ENCODE measurements at regions not wholly inside any gene's neighbourhood (a gene's known extent, or its start where the extent isn't known, plus 50 kb on each side); places are given as distances from the start of the nearest gene placed in this dataset.
"Not testable (repeated sequence)": the region's sequence is repeated elsewhere in the genome, so short reads cannot be mapped to it uniquely, and the experiment has no call there.

DNA sequence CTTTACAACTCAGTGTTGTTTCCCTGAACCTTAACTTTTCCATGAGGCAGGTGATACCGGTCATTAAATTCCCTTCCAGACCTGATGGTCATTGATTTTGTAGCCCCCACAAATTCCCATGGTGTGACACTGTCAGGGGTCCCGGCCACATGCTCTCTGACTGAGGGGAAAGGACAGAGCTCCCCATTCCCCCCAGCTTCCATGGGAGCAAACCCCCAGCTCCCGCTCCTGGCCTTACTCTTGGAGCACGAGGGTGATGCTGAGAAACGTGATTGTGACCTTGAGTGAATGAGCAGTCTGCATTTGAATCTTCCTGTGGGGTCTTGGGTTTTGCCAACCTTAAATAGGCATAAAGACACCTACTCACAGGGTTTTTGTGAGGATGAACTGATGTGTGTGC lies 366.8 kb downstream of the RPS6KC1 start:
- no peak for DNase-seq

- DNase-seq: no peak
Measured at GRCh38 chr1:213418268-213419071, 367.4 kb downstream of the RPS6KC1 start.

- DNase-seq: no peak
Measured at GRCh38 chr1:213419401-213420030, 368.5 kb downstream of the RPS6KC1 start.

GRCh38 chr1:213421178-213421577 lies 370.1 kb downstream of the RPS6KC1 start:
- DNase-seq: not testable (repeated sequence)

DNA sequence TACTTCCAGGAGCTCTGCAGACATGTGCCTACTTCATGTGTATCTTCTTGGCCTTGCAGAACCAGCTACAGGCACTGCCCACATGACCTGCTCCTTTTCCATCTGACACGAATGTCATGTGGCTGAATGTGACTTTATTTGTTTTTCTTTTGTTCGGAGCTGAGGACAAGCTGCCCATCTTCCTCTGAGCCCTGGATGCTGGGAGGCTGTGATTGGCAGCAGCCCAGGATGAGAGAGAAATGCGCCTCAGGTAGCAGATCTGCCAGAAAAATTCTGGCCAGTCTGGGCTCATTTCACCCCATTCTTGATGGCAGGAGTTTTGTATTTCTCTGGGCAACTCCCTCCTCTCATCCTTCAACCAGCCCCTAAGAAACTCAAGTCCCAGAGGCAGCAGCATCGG lies 372.0 kb downstream of the RPS6KC1 start:
- DNase-seq: no peak

DNA sequence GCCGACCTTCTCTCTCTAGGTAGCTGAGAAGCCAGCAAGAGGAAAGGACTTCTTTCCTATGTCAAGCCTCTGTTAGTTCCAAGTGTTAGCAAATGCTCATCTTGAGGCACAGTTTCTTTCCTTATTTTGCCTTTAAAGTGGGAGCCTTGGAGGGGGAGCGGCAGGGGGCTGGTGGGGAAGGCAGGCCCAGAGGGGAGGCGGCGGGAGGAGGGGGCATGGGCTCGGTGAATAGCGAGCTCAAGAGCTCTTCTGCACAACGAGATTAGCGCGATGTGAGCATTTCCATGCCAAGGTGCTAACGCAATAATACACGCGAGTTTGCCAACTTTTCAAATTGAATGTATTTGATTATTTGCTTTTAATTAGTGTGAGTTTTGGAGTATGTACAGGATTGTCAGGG lies 372.6 kb downstream of the RPS6KC1 start:
- peak in 1 of 3 experiments; percentile 7 for DNase-seq

DNA sequence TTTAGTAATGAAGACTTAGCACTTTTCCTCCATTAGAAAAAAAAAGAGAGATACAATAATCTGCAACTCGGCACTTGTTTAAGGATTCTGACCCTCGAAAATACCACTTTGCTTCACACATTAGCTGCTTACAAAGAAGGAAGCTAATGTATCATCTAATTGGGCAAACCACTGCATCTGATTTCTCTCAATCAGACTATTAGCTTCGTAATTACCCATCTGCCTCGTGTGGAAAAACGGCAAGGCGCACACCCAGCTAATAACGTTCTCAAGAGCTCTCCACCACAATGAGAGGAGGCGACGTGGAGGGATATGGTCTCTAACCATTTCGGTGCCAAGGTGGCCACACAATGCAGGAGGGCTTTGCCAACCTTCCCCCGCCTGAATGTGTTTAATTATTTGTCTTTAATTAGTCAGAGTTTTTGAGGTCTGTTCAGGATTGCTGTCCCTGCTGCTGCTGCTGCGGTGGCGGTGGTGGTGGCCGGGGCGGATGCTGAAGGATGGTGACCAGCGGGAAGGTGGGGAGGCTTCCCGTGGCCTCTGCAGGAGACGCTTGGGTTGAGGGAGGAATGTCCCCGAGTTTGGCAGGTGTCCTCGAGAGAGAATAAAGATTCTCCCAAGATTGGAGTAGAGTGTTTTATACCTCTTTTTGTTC lies 374.5 kb downstream of the RPS6KC1 start:
- DNase-seq: peak in 2 of 3 experiments; percentile 51 to 90

- DNase-seq: no peak
Measured at GRCh38 chr1:213429642-213430041, 378.6 kb downstream of the RPS6KC1 start.

- no peak for DNase-seq
Measured at GRCh38 chr1:213435715-213436114, 384.7 kb downstream of the RPS6KC1 start.

GRCh38 chr1:213438339-213438738 lies 387.3 kb downstream of the RPS6KC1 start:
- no peak for DNase-seq

DNA sequence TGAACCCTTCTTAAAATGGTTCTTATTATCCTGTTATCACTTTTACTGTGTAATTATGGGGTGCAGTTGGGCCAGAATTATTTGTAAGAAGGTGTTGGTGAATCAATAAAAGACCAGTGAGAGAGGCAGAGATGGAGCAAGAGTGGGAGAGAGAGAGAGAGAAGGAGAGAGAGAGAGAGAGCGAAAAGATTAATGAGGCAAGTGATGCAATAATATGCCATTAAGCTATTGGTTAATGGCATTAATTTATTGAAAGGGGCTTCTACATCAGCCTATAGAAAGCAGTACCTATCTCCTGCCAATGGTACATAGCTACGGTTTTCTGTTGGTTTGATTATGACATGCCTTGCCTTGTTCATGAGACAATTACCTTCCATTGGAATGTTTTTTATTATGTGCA lies 388.7 kb downstream of the RPS6KC1 start:
- no peak for DNase-seq

GRCh38 chr1:213440766-213441165 lies 389.7 kb downstream of the RPS6KC1 start:
- DNase-seq: no peak

DNA sequence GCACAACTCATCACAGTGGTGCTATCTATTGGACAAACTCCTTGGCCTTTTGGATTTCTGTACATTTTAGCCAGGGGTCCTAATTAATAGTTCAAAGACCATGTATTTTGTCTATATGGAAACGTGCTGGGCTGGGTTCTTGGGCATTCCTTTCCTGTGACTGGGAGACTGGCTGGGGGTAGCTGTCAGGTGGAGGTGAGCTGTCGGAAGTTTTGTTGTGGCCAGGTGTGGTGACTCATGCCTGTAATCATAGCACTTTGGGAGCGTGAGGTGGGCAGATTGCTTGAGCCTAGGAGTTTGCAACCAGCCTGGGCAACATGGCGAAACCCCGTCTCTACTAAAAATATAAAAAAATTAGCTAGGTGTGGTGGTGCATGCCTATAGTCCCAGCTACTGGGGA lies 392.4 kb downstream of the RPS6KC1 start:
- no peak for DNase-seq

GRCh38 chr1:213444224-213444623 lies 393.2 kb downstream of the RPS6KC1 start:
- DNase-seq: no peak

GRCh38 chr1:213446496-213446895 lies 395.5 kb downstream of the RPS6KC1 start:
- no peak for DNase-seq

- DNase-seq: no peak
Measured at GRCh38 chr1:213448360-213448759, 397.3 kb downstream of the RPS6KC1 start.

DNA sequence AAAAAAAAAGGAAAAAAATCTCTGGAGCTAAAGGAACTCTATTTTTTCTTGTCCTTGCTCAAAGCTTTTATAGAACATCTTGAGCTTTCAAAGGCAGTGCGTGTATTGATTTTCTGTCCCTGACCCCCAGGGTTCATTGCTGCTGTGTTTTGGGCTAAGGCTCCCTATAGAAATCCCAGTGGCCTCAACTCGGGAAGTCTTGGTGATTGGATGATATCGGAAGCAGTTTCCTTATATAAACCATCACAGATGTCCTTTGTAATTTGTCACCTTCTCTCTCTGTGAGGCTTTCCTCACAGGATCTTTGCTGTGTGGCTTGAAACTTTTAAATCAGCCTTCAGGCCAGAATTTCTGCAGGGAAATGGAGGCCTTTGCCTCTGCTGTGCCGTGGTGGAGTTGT lies 397.7 kb downstream of the RPS6KC1 start:
- no peak for DNase-seq

DNA sequence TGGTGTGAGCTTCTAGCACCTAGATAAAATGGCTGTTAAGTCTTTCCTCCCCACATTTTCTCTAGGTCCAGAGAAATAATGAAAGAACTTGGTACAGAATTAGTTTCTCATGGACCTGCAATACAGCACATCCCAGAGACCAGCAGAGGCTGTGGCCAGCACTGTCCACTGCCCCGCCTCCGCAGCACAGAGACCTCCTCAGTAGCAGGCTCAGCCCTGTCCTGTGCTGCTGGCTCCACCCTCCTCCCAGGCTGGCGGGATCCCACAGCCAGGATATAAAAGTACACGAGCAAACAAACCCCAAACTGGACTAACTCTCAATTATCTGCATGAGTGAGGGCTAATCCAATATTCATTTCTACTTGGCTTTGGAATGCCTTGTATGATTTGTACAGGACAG lies 401.5 kb downstream of the RPS6KC1 start:
- DNase-seq: no peak

DNA sequence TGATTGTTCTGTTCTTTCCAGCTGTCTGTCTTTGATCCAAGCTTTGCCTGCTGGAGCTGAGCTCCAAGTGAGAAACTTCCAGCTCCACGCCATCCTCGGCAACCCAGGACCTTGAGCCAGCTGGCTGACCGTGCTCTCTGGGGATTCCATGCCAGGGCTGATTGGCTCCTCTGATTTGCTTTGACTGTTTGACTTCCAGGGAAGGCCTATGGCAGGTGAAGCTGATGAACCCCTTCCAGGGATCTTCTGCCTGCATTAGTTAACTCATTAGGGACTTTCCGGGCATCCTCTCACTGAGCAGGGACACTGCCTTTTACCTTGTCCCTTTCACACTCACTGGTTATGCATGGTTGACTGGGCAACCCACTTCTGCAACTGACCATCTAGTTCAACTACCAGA lies 406.1 kb downstream of the RPS6KC1 start:
- no peak for DNase-seq

- no peak for DNase-seq
Measured at GRCh38 chr1:213457733-213458132, 406.7 kb downstream of the RPS6KC1 start.

DNA sequence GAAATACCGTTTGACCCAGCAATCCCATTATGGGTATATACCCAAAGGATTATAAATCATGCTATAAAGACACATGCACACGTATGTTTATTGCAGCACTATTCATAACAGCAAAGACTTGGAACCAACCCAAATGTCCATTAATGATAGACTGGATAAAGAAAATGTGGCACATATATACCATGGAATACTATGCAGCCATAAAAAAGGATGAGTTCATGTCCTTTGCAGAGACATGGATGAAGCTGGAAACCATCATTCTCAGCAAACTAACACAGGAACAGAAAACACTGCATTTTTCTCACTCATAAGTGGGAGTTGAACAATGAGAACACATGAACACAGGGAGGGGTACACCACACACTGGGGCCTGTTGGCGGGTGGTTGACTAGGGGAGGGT lies 411.3 kb downstream of the RPS6KC1 start:
- not testable (repeated sequence) for DNase-seq

DNA sequence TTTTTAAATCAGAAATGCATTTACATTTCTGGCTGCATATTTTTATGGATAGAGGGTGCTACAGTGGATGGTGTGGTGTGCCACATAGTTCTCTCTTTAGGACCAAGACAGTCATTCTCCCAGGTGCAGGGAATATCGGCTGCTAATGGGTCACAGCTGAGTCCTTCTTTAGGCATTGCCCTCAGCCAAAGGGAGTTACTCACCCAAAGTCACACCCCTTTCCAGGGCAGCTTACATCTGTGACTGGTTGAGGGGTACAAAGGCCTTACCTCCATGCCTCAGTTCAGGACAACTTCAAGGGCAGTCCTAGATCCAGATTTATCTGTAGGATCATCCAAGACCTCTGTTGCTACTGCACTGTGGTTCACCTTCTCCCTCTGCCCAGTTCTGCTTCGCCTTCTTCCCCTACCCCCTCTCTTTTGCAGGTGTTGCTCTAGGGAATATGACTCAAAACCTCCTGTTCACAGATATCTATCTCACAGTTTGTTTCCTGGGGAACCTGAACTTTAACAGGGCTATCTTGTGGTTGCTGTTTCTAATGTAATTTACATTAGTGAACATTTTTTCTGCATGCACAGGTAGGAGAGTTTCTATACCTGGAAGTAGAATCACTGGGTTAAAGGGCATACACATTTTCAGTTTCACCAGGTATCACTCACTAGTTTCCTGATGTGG lies 413.9 kb downstream of the RPS6KC1 start:
- DNase-seq: no peak

DNA sequence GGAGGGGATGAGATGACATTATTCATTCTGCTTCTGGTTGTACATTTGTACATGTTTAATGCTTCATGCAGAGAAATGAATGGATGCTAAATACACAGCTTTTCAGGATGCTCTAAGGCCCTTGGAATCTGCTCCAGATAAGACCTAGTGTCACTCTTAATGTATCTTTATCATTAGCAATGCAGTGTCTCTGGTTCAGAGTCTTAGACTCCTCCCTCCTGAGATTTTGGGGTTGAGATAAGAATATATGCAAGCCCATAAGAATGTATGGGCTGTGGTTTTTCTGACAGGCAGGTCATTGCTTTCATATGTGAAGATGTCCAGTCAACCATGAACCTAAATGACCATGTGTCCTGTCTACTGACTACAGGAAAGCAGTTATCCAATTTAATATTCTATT lies 415.5 kb downstream of the RPS6KC1 start:
- no peak for DNase-seq

GRCh38 chr1:213474054-213474453 lies 423.0 kb downstream of the RPS6KC1 start:
- no peak for DNase-seq
